H1 (cell line): ENCODE measurements at regions not wholly inside any gene's neighbourhood (a gene's known extent, or its start where the extent isn't known, plus 50 kb on each side); places are given as distances from the start of the nearest gene placed in this dataset.

ENCODE experiments used
- ATF2 ChIP-seq: IDR thresholded peaks from 2 replicates; pipeline ENCODE4 v1.6.1; 2012; ENCODE audit warnings: low read length, inconsistent platforms
- CBX8 ChIP-seq: fragments of 300-800, 300-1000 bp; sonication (generic); IDR thresholded peaks from 2 replicates; pipeline ENCODE4 v1.7.1; 2016; ENCODE audit warnings: low read depth, low read length, borderline replicate concordance
- CEBPB ChIP-seq: IDR thresholded peaks from 2 replicates; pipeline ENCODE4 v1.6.1; 2012; ENCODE audit warnings: low read depth, low read length
- CTBP2 ChIP-seq: IDR thresholded peaks from 2 replicates; pipeline ENCODE4 v1.7.0; 2011; ENCODE audit warnings: borderline replicate concordance, mild to moderate bottlenecking, moderate library complexity, mixed read lengths, low read length; ENCODE audit not compliant: insufficient read depth, insufficient read length
- GTF2F1 ChIP-seq: IDR thresholded peaks from 2 replicates; pipeline ENCODE4 v1.6.1; 2012; ENCODE audit warnings: low read depth, low read length, improper control_type of control experiment, borderline replicate concordance
- HDAC6 ChIP-seq: IDR thresholded peaks from one replicate; pipeline ENCODE4 v1.7.1; 2012; ENCODE audit warnings: low read depth, mild to moderate bottlenecking, inconsistent platforms, low read length, moderate library complexity
- MAFK ChIP-seq: IDR thresholded peaks from 2 replicates; pipeline ENCODE4 v1.6.1; 2012; ENCODE audit warnings: low read depth, mild to moderate bottlenecking, improper control_type of control experiment, low read length
- RFX5 ChIP-seq: IDR thresholded peaks from 2 replicates; pipeline ENCODE4 v1.6.1; 2011; ENCODE audit warnings: low read depth, low read length, improper control_type of control experiment, borderline replicate concordance
- SRF ChIP-seq: IDR thresholded peaks from 2 replicates; pipeline ENCODE4 v1.6.1; 2011; ENCODE audit warnings: mild to moderate bottlenecking, low read depth, low read length, moderate library complexity
- TAF7 ChIP-seq: optimal IDR thresholded peaks from 2 replicates; pipeline ENCODE3; 2011; ENCODE audit warnings: low read depth, mild to moderate bottlenecking, inconsistent platforms, low read length, moderate library complexity, borderline replicate concordance

- TF ChIP-seq ATF2 (no peak), GTF2F1 (no peak), CTBP2 (no peak), HDAC6 (no peak), CEBPB (no peak), MAFK (no peak), RFX5 (no peak), SRF (no peak), TAF7 (no peak), CBX8 (no peak)
These were observed 96.4 kb downstream of the CTTN start (continued) for GRCh38 chr11:70494559-70495350.
